HG02884 (cell line): ENCODE measurements at regions not wholly inside any gene's neighbourhood (a gene's known extent, or its start where the extent isn't known, plus 50 kb on each side); places are given as distances from the start of the nearest gene placed in this dataset.
"Not testable (repeated sequence)": the region's sequence is repeated elsewhere in the genome, so short reads cannot be mapped to it uniquely, and the experiment has no call there.

ENCODE experiments used
- ATAC-seq: cut with Tn5 transposase; IDR thresholded peaks from one replicate; pipeline ENCODE4 v1.9.1; 2021; ENCODE audit warnings: mild to moderate bottlenecking, moderate library complexity; ENCODE audit not compliant: unreplicated experiment

DNA sequence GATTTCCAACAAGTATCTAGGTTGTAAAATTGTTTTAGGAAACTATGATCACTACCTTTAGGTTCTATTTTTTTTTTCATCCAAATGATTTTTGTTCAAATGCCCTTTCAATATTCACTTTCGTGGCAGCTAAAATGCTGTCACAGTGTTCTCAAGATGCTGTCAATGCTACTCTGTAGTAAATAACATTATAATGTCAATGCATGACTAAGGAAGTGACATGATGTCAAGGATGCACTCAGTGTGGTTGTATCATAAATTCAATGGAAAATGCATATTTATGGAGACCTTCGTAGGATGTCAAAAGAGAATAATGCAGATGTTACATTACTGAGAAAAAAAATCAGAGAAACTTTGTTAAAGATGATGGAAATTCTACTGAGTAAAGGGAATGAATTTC lies 673.8 kb downstream of the ANKRD7 start:
- no peak for ATAC-seq

- no peak for ATAC-seq
Observed at GRCh38 chr7:118902600-118902999, 678.1 kb downstream of the ANKRD7 start.

DNA sequence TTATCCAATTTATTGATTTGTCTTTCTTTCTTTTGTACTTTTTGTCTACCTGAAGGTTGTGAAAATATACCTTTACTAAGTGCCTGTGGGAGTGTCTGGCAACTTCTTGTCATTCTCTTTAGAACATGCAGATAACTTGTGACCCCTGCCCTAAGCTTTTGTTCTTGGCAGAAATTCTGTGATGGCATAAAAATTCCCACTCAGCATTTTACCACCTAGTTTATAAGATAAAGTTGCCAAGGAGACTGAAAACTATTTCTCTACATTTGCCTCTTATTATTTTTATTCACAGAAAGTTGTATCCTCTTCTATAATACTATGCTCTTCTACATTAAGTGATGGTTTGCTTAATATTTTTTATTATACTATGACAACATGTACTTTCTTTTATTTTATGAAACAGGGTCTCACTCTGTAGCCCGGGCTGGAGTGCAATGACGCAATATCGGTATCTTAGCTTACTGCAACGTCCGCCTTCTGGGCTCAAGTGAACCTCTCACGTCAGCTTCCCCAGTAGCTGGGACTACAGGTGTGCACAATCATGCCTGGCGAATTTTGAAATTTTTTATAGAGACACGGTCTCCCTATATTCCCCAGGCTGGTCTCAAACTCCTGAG lies 683.5 kb downstream of the ANKRD7 start:
- no peak for ATAC-seq

DNA sequence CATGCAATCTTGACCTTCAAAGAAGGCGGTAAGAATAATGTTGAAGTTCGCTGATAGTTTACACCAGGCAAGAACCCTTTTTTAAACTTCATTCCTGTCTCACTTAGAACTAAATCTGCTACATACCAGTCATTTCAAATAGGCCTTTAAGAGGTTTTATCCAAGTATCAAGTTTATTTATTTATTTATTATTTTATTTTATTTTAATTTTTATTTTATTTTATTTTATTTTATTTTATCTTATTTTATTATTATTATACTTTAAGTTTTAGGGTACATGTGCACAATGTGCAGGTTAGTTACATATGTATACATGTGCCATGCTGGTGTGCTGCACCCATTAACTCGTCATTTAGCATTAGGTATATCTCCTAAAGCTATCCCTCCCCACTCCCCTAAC lies 691.6 kb downstream of the ANKRD7 start:
- not testable (repeated sequence) for ATAC-seq

DNA sequence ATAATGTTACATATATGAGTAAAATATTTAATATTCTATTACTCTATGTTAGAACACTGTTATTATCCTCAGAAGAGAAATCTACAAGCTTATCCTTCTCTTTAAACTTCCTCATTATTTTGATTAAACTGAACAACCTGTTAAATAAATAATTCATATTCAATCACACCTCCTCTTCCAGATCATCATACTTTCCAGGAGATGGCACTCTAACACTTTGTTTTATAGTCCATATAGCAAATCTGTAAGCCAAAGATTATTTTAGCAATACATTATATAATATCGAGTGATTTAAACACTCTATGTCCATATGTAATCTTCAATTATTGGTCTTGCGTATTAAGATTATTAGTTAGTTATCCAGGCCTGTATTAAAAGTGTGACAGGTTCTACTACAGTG lies 694.1 kb downstream of the ANKRD7 start:
- no peak for ATAC-seq

DNA sequence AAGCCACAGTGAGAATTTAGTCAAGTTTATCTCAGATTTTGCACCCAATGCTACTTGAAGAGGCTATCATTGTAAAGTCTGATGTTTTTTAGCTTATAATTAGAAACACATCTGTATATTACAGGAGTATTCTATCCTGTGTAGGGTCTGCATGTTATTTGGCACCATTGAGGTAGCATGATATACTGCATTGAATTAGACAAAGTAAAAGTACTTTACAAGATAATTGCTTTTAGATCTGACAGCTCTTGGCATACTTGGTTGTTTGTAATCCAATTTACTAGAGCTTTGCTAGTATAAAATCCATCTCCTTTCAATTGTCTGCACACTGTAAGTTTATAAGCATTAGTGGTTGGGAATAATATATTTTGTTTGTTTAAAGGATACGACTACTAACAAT lies 714.3 kb downstream of the ANKRD7 start:
- ATAC-seq, result no peak

- no peak for ATAC-seq
Observed at GRCh38 chr7:118944271-118944670, 719.8 kb downstream of the ANKRD7 start.

DNA sequence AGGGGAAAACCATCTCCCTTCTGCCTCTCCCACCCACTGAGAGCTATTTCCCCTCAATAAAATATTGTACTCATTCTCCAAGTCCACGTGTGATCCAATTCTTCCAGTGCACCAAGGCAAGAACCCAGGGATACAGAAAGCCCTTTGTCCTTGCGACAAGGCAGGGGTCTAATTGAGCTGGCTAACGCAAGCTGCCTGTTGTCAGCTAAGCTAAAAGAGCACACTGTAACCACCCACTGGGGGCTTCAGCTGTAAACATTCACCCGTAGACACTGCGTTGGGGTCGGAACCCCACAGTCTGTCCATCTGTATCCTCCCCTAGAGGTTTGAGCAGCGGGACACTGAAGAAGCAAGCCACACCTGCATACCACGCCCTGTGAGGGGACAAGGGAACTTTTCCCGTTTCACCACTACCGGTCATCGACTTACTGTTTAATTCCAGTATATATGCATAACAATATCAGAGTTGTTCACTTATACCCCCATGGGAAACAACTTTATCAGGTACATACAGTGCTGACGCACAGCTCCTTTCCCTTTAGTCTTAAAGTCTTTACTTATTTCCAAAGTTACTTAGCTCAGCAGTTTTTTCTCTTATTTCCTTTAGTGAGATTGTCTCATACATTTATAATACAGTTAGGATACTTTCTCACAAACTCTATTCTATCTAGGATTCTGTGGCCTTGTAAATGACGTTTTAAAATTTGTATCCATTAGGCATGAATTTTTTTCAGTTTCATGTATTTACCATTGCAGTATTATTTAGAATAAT lies 721.6 kb downstream of the ANKRD7 start:
- ATAC-seq, result no peak

DNA sequence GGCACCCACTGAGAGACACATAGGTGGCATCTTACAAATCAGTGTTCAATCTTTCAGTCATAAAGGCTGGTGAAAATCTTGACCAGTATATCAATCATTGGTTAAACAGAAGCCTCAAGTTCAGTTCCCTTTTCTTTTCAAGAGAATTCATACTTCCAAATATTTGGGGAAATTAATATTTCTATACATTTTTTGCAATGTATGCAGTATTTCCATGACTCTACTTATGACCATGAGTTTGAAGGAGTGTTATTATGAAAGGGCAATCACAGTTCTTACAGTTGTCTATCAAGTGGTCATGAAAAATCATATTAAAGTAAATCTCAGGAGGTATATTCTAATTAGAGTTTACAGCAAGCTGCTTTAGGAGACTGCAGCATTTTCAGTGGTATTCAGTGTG lies 724.0 kb downstream of the ANKRD7 start:
- ATAC-seq, result no peak

DNA sequence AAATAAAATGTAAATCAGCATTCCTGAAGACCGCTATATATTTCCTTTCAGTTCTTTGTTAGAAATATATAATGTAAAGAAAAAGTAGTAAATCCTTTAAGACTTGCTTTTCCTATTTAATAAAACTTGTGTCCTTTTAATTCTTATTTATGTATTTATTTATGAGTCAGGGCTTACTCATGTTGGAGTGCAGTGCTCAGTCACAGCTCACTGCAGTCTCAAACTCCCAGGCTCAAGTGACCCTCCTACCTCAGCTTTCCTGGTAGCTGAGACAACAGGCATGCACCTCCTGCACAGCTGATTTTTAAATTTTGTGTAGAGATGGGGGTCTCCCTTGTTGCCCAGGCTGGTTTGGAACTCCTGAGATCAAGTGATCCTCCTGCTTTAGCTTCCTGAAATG lies 724.5 kb downstream of the ANKRD7 start:
- no peak for ATAC-seq

GRCh38 chr7:118956285-118956684 lies 731.8 kb downstream of the ANKRD7 start:
- ATAC-seq, result not testable (repeated sequence)

GRCh38 chr7:118969370-118969769 lies 744.9 kb downstream of the ANKRD7 start:
- ATAC-seq, result no peak

- ATAC-seq, result no peak
Observed at GRCh38 chr7:118971706-118972105, 747.2 kb downstream of the ANKRD7 start.

- ATAC-seq, result no peak
Observed at GRCh38 chr7:118974836-118975235, 750.3 kb downstream of the ANKRD7 start.

DNA sequence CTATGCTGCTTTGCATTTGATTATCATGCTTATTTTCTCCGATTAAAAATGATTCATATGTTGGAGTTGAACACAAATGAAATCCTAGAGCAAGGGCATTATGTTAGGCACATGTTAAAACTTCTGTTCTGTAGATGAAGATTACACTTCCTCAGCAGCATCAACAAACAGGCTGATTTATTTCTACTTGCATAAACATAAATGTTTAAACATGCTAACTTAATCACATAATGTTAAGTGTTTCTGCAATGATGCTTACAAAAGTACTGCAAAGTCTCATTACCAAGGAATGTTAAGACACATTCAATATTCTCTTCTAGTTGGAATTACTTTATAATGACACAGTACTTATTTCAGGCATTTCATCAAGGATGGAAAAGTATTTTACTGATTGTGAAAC lies 770.8 kb downstream of the ANKRD7 start:
- ATAC-seq, result no peak

- no peak for ATAC-seq
Observed at GRCh38 chr7:119007236-119007635, 782.7 kb downstream of the ANKRD7 start.

DNA sequence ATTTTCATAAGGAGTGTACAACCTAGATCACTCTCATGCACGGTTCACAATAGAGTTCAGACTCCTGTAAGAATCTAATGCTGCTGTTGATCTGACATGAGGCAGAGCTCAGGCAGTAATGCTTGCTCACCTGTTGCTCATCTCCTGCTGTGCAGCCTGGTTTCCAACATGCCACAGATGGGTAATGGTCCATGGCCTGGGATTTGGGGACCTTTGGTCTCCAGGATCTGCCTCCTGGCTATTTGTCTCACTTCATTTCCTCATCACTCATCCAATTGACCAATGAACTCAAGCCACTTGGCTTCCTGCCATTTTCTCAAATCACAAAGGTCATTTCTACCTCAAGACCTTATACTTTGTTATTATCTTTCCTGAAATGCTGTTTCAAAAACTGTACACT lies 786.1 kb downstream of the ANKRD7 start:
- ATAC-seq, result no peak

- no peak for ATAC-seq
Observed at GRCh38 chr7:119026391-119026790, 801.9 kb downstream of the ANKRD7 start.

DNA sequence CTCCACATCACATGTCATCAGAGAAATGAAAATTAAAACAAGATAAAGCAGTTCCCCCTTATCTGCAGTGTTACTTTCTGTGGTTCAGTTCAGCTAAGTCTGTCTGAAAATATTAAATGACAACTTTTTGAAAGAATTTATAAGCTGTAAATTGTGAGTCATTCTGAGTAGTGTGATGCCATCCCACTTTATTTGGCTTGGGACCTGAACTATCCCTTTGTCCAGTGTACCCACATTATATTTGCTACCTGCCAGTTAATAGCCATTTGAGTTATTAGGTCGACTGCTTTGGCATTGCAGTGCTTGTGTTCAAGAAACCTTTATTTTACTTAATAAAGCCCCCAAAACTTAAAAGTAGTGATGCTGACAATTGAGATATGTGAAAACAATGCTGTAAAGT lies 804.2 kb downstream of the ANKRD7 start:
- ATAC-seq, result no peak

DNA sequence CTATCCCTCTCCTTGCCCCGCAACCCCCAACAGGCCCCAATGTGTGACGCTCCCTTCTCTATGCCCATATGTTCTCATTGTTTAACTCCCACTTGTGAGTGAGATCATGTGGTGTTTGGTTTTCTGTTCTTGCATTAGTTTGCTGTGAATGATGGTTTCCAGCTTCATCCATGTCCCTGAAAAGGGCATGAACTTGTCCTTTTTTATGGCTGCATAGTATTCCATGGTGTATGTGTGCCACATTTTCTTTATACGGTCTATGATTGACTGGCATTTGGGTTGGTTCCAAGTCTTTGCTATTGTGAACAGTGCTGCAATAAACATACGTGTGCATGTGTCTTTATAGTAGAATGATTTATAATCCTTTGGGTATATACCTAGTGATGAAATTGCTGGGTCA lies 807.6 kb downstream of the ANKRD7 start:
- not testable (repeated sequence) for ATAC-seq

- no peak for ATAC-seq
Observed at GRCh38 chr7:119033641-119034040, 809.1 kb downstream of the ANKRD7 start.

DNA sequence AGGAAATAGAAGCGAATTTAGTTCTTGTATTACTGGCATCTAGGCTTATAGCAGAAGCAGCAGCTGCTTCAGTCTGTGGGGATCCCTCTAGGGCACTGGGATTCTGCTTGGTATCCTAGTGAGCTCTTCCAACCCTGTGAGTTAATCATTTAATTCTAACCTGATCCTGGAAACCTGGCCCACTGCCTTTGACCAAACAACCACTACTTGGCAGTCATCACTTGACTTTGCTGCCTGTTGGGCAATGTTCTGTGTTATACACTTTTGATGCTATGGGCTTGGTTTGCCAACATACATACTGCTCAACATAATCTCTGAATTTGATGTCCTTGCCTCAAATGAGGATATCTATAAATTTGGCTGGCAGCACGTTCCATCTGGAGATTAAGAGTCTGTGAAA lies 813.4 kb downstream of the ANKRD7 start:
- no peak for ATAC-seq

DNA sequence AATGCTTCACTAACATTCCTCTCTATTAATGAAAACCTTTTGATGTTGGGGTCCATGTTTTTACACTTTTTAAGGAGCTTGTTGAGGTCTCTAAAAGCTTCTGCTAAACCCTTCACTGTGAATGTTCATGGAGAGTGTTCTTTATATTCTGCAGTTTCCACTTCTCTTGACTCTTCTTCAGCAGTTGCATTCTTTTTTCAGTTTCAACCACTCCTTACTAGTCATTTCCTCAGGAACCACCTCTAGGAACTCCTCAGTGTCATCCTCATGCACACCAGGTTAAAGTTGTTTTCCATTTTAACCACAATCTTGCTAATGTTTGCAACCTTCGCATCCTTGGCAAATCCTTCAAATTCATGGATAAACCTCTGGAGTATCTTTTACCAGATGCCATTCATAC lies 821.6 kb downstream of the ANKRD7 start:
- ATAC-seq, result no peak
